ENCODE measurements at regions not wholly inside any gene's neighbourhood (a gene's known extent, or its start where the extent isn't known, plus 50 kb on each side); places are given as distances from the start of the nearest gene placed in this dataset.

- H3K36me3 ChIP-seq = no peaks in the 10 kb centered on the region
- no peak overlapping the region for H3K4me3 ChIP-seq (ENCODE audit: low read depth, low read length)
- TF ChIP-seq CTCF (IDR thresholded peaks at IDR 0.05; ENCODE audit: low read depth, low read length) = no peak
- H3K27ac ChIP-seq = no peak overlapping the region
- peaks cover 48% of the 10 kb centered on the region for H3K27me3 ChIP-seq (ENCODE audit: insufficient read depth, low read depth, severe bottlenecking)
- no peak for DNase-seq
- no peaks in the 10 kb centered on the region for H3K9me3 ChIP-seq (ENCODE audit: severe bottlenecking)
Measured at GRCh38 chr4:177961761-177962380, 519.6 kb upstream of the AGA start.

DNA sequence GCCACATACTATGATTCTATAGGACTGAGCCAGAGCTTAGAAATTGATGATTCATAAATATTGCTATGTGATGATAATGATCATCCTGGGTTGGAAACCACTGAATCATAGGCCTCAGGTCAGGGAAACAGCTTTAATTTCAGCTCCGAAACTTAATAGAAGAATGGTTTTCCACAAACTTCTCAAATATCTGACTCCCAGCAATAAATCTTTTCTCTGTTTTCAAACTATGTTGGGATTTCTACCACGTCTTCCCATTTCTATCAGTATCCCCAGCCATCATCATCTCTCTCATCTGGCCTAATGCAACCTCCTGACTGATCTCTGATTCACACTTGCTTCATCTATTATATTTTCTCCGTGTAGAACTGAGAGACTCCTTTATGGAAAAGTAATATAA, 521.8 kb upstream of the AGA start:
- Histone ChIP-seq H3K27ac (no peak overlapping the region), H3K27me3 (ENCODE audit: insufficient read depth, low read depth, severe bottlenecking) (peaks cover 54% of the 10 kb centered on the region), H3K4me3 (ENCODE audit: low read depth, low read length) (no peak overlapping the region), H3K9me3 (ENCODE audit: severe bottlenecking) (no peaks in the 10 kb centered on the region), H3K36me3 (no peaks in the 10 kb centered on the region)
- DNase-seq = no peak
- no peak for TF ChIP-seq CTCF (IDR thresholded peaks at IDR 0.05; ENCODE audit: low read depth, low read length)

DNA sequence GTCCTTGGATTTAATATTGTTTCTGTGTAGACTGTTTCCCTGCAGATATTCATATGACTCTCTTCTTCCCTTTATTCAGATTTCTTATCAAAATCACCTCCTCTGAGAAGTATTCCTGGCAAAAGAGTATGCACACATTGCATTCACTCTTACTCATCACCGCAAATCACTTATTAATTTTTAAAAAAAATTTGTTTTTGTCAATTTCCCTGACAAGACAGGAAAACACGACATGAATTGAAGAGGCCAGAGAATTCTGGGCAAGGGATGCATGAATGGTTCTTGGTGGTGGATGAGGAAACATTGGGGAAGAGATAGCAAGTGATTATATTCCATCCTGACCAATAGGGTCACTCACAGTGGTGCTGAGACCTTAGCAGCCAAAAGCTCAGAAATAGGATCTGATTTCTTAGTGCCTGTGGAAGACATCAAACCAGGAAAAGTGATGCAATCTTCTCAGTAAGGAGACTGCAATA, 522.5 kb upstream of the AGA start:
- no peak for TF ChIP-seq CTCF (IDR thresholded peaks at IDR 0.05; ENCODE audit: low read depth, low read length)
- no peak for DNase-seq

DNA sequence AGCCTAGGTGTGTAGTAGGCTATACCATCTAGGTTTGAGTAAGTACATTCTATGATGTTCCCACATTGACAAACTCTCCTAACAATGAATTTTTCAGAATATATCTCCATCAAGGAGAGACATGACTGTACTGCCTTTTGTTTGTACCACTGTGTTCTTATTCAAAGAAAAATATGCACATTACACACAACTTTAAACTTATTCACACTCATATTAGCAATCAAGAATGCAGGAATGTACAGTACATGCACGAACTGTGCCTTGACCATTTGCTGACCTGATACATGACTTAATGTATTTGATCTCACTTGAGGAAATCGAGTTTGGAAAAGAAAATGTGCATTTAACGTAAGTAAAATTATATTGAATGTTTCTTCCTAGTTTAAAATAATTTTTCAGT, 525.1 kb upstream of the AGA start:
- TF ChIP-seq CTCF (IDR thresholded peaks at IDR 0.05; ENCODE audit: low read depth, low read length) = no peak
- no peaks in the 10 kb centered on the region for H3K9me3 ChIP-seq (ENCODE audit: severe bottlenecking)
- H3K27me3 ChIP-seq (ENCODE audit: insufficient read depth, low read depth, severe bottlenecking) = peaks cover 49% of the 10 kb centered on the region
- no peak for DNase-seq
- H3K36me3 ChIP-seq = no peaks in the 10 kb centered on the region
- H3K4me3 ChIP-seq (ENCODE audit: low read depth, low read length) = no peak overlapping the region
- no peak overlapping the region for H3K27ac ChIP-seq

More for the DNA sequence above, 522.5 kb upstream of the AGA start:
- Histone ChIP-seq H3K4me3 (ENCODE audit: low read depth, low read length) (no peak overlapping the region), H3K27ac (no peak overlapping the region), H3K27me3 (ENCODE audit: insufficient read depth, low read depth, severe bottlenecking) (peaks cover 50% of the 10 kb centered on the region), H3K9me3 (ENCODE audit: severe bottlenecking) (no peaks in the 10 kb centered on the region), H3K36me3 (no peaks in the 10 kb centered on the region)

GRCh38 chr4:177968817-177969442, 526.7 kb upstream of the AGA start:
- Histone ChIP-seq H3K9me3 (ENCODE audit: severe bottlenecking) (no peaks in the 10 kb centered on the region), H3K4me3 (ENCODE audit: low read depth, low read length) (no peak overlapping the region), H3K27ac (no peak overlapping the region), H3K27me3 (ENCODE audit: insufficient read depth, low read depth, severe bottlenecking) (peaks cover 52% of the 10 kb centered on the region), H3K36me3 (no peaks in the 10 kb centered on the region)
- no peak for DNase-seq
- no peak for TF ChIP-seq CTCF (IDR thresholded peaks at IDR 0.05; ENCODE audit: low read depth, low read length)
